GM19452 (cell line): ENCODE measurements at regions not wholly inside any gene's neighbourhood (a gene's known extent, or its start where the extent isn't known, plus 50 kb on each side); places are given as distances from the start of the nearest gene placed in this dataset.
"Not testable (repeated sequence)": the region's sequence is repeated elsewhere in the genome, so short reads cannot be mapped to it uniquely, and the experiment has no call there.

Experiments
- ATAC-seq: cut with Tn5 transposase; IDR thresholded peaks from one replicate; pipeline ENCODE4 v1.9.1; 2021; ENCODE audit not compliant: unreplicated experiment

DNA sequence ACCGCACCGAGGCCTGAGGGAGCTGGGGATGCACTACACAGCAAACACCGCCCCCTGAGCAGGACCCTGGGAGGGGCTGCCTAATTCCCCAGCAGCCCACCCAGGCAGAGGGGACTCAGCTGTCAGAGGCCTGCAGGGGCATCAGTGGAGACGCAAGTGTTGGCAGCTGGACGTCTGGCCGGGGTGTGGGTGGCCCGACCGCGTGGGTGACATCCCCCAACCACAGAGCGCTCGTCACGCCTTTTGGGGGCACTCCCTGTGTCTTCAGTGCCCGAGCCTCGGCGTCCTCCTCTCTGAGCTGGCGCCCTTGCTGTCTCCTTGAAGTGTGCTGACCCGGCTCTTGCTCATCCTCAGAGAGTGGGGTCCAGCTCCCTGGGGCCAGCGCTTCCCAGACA lies 150.2 kb downstream of the BRD1 start:
- no peak for ATAC-seq

DNA sequence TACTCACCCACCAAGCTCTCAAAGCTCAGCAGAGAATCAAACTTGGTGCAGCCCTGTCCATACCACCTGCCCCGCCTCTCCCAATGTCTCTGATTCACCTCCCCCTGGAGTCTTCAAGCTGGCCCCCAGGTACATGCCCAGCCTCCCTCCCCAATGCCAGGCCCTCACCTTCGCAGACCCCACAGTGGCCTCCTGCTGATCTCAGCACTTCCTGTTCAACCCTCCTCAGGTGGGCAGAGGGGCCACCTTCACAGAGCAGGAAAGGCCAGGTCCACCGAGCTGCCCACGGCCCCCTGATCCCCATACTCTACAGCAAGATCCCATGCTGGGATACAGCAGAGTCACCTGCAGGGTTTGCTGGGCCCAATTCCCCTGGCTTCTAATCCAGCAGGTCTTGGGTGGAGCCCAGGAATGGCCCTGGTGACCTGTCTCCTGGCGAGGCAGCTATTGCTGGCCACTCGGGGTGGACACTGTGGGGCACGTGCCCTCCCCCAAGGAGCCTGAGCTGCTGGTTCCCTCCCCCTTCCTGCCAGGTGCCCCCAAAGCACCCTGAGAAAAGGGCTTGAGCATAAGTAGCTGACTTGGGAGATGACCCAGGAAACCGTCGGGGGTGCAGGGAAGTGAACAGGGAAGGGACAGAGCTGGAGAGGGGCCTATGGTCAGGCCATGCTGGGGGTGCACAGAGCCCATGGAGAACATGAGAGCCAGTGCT lies 150.7 kb downstream of the BRD1 start:
- no peak for ATAC-seq

DNA sequence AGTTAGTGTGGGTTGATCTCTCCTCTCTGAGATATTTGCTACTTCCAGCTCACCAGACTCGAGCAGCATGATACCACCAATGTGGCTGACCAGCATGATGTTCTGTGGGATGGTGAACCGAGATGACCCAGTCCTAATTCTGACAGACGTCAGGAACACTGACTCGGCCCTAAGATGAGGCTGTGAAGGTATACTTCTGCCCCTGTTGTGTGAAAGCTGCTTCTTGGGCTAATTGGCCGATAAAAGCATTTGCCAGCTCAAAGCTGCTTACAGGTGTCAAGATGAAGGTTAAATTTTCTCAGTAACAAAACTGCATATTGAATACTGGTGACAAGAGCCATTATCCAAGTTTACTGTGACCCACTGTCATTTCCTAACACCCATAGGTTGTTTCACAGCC lies 151.4 kb downstream of the BRD1 start:
- ATAC-seq: no peak

DNA sequence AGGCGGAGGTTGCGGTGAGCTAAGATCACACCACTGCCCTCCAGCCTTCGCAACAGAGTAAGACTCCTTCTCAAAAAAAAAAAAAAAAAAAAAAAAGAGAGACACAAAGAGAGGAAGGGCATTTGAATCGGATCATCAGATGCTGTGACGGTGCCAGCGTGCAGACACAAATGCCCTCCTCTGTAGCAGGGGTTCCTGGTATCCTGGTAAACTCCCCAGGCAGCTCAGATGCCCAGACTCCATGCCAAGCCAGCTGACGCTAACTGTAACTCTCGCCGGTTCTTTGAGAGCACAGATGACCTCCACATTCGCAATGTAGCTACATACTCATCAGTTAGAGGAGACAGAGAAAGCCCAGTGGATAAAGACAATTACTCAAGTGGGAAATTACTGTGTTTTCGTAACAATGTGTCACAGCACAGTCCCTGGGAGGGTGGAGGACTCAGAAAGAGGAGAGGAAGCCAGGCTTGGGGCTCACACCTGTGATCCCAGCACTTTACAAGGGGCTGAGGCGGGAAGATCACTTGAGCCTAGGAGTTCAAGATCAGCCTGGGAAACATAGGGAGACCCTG lies 153.1 kb downstream of the BRD1 start:
- ATAC-seq: no peak

DNA sequence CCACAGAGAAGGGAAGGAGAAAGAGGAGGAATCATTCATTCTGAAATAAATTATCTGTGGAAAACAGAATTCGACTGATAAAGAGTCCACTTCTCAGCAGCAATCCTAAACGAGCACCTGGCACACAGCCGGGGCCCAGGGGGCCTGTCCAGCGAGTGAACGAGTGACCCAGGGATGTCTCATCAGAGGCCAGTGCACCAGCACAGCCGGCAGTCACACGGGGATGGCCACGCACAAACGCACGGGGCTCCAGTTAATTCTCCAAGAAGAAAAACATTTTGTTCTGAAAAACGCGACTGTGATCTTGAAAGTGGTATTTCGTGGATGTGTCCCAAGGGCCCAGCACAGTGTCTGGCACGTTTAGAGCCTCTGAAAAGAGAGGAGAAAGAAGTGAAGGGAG lies 154.6 kb downstream of the BRD1 start:
- ATAC-seq: no peak

DNA sequence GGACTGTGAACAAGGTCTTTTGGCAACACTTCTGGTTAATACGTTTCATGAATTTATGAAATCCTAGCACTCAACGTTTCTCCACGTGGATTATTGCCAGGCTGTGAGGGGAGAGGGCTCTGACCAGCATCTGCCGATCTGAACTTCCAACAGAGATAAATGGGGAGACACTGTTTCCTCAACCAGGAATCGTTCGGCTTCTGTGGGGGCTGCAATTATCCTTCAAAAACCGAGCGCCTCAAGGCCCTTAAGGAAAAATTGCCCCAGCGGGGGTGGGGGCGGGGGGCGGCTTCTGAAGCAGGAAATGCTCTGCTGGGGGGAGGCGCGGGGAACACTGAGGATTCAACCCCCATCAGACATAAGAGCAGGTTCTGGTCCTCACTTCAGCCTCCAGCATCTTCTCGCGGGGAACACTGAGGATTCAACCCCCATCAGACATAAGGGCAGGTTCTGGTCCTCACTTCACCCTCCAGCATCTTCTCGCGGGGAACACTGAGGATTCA lies 155.6 kb downstream of the BRD1 start:
- ATAC-seq: no peak

DNA sequence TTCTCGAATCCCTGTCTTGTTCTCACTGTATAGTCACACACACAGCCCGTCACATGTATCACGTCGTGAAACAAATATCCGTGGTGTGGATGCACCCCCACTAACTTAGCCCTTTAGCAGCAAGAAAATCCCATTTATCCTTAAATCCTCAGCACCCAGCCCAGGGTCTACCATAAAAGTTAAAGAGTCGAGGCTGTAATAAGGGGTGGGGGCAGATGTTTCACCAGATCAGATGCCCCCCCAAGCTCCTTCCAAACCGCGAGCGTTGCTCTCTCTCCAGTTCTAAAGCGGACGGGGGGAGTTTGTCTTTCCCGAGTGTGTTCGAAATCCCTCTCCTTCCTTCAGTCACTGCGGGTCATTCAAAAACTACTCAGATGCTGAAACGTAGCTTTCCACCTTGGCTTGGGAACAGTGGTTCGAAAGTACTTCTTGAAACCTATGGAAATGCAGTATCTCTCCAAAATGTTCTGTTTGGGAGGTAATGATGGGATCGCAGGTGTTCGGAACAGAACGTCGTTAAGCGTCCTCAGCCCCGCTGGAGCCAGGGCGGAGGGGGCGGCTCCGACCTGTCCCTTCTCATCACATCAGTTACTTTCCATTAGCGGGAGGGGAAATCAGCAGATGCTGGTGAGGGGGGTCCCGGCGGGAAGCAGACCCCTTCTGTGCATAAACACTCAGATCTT lies 156.2 kb downstream of the BRD1 start:
- ATAC-seq: no peak

DNA sequence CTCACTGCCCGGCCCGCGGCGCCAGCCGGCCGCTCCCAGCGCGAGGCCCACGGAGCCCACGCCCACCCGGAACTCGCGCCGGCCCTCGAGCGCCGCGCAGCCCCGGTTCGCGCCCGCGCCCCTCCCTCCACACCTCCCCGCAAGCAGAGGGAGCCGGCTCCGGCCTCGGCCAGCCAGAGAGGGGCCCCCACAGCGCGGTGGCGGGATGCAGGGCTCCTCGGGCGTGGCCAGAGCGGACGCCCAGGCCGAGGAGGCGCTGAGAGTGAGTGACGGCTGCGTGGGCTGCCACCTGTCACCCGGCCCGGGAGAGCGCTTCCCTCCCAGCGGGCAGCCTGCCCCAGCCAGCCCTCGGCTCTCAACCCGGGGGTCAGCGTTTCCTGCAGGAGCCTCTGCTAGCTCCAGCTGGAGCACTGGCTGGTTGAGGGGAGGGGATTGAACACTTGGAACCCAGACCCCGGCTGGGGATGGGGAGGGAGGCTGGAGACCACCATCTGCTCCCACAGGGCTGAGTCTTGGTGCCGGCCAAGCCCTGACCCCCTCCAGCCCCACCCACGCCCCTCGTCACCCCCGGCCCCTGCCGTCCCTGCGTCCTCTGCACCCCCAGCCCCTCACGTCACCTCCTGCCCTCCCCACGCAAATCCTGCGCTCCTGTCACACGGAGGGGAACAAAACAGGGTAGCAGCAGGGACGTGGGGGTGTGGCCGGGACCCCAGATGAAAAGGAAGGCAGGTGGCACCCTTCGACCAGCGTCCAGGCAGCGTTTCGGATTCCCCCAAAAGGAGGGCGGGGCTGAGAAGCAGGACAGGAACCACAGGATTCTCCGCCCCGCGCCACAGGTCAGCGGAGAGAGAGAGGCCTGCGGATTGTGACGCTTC lies 157.0 kb downstream of the BRD1 start:
- no peak for ATAC-seq

DNA sequence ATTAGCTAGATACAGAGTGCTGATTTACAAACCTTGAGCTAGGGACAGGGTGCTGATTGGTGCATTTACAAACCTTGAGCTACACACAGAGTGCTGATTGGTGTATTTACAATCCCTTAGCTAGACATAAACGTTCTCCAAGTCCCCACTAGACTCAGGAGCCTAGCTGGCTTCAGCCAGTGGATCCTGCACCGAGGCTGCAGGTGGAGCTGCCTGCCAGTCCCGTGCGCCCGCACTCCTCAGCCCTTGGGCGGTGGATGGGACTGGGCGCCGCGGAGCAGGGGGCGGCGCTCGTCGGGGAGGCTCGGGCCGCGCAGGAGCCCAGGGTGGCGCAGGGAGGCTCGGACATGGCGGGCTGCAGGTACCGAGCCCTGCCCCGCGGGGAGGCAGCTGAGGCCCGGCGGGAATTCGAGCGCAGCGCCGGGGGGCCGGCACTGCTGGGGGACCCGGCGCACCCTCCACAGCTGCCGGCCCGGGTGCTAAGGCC lies 157.7 kb downstream of the BRD1 start:
- not testable (repeated sequence) for ATAC-seq

DNA sequence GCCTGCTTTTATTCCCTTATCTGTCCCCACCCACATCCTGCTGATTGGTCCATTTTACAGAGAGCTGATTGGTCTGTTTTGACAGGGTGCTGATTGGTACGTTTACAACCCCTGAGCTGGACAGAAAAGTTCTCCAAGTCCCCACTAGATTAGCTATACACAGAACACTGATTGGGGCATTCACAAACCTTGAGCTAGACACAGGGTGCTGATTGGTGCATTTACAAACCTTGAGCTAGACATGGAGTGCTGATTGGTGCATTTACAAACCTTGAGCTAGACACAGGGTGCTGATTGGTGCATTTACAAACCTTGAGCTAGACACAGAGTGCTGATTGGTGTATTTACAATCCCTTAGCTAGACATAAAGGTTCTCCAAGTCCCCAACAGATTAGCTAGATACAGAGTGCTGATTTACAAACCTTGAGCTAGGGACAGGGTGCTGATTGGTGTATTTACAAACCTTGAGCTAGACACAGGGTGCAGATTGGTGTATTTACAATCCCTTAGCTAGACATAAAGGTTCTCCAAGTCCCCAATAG lies 158.2 kb downstream of the BRD1 start:
- not testable (repeated sequence) for ATAC-seq

DNA sequence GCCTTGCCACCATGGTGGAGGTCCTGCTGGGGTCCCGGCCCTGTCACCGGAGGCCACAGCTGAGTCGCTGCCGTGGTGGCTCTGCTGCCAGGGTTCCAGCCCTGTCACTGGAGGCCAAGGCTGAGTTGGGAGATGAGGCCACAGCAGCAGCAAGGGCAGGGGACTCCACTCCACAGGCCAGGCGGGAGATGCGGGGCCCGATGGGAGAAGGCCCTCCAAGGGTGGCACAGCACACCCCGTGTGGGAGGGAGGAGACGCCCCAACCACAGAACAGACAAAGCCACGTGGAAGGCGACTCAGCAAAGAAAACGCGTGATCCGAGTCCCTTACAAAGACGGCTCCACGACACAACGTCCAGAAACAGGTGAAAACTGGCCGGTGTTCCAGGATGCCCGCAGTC lies 159.3 kb downstream of the BRD1 start:
- no peak for ATAC-seq

DNA sequence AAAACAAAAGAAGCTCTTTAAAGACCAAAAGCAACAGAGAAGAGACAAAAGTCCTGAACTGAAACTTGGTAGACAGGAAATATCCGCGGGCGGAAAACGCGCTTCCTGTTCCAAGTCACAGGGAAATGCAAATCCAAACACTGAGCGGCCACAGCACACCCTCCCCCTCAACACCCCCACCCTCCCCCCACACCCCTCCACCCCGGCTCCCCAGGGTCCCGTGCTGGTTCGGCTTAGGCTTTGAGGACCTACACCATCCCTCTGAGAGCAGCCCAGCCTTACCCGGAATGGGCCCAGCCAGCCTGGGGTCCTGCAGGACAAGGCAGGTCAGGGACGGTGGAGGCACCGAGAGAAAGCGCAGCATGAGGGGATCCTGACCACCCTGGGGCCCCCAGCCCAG lies 160.4 kb downstream of the BRD1 start:
- no peak for ATAC-seq

DNA sequence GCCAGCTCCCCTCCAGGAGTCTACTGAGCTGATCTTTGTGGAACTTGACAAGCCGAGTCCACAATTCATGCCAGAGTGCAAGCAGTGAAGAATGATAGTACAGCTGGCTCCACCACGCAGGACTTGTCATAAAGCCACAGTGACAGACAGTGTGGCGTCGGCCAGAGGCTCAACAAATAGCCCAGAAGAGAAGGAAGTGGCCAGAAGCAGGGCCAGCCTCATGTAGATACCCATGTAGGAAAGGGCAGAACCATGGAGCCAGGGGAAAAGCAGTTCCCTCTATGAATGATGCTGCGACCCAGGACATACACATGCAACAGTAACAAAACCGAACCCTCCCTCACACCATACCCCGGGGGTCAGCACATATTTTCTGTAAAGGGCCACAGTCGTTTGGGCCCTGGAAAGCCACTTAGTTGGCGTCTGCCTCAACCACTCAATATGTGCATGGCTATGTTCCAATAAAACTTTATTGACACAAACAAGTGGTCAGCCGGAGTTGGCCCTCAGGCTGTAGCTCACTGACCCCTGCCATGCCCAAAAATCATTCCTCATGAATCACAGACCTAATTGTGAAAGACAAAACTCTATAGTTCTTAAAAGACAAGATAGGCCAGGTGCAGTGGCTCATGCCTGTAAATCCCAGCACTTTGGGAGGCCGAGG lies 161.4 kb downstream of the BRD1 start:
- no peak for ATAC-seq

DNA sequence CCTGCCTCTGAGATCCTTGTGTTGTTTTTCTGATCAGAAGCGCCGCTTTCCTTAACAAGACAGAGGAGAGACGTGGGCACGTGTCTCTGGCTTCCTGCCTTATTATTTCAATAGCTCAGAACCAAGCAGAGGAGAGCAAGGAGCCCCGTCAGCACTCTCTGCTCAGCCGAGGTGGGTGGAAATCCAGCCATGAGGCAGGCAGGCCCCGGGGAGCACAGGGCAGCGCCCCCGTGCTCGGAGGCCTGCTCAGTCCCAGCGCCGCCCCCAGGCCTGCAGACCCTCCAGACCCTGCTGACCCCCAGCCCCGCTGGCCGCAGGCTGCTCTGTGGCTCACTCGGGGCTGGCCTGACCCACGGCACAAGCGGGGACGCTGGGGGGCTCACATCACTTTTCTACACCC lies 162.8 kb downstream of the BRD1 start:
- no peak for ATAC-seq

DNA sequence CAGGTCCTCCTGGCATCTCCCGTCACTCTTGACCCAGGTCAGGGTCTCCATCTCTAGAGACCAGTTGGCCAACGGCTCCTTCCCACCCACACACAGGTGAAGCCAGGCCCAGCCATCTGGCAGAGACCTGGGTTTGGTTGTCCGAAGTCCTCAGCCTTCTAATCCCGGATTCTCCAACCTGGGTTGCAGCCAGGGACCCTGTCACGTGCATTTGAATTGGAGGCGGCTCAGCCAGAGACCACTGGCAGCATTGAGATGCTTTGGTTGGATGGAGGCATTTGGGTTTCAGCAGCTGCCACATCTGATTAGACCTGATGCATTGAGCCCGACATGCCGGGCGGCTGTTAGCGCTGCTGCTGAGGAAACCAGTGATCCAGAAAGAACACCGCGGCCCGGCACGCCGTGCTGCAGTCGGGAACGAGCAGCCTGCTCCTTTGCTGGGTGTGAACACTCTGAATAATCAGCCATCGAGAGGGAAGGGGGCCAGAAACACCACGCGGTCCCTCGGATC lies 163.2 kb downstream of the BRD1 start:
- ATAC-seq: no peak

DNA sequence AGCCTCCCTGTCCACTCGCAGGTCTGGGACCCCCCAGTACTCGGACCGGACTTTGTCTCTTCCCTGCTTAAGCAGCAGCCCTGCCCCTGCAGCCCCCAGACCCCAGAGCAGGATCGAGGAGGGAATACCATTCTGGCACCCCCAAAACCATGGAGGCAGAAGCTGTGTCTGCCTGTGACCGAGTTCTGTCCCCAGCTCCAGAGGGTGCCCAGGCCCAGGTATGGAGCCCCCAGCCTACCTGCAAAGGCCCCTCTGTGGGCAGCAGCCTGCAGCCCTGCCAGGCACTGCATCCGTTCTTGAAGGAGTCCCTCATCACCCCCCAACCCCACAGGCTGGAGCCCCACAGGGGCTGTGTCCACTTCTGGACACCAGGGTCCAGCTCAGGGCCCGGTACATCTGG lies 163.8 kb downstream of the BRD1 start:
- no peak for ATAC-seq

DNA sequence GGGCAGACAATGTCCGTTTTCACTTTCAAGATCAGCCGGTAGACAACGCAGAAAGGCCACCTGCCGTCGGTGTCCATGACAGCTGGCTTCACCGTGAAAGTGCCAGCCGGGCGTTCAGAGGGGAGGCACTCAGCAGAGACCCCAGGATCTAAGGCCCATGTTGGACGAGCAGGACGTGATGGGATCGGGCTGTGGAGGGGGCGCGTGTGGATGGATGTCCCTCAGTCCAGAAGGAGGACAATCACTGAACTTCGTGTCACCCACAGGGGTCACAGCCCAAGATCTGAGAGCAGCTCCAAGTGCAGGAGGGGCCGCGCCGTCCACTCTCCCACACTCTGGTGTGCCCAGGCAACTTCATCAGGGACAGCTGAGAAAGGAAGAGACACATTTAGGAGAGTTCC lies 164.4 kb downstream of the BRD1 start:
- no peak for ATAC-seq

DNA sequence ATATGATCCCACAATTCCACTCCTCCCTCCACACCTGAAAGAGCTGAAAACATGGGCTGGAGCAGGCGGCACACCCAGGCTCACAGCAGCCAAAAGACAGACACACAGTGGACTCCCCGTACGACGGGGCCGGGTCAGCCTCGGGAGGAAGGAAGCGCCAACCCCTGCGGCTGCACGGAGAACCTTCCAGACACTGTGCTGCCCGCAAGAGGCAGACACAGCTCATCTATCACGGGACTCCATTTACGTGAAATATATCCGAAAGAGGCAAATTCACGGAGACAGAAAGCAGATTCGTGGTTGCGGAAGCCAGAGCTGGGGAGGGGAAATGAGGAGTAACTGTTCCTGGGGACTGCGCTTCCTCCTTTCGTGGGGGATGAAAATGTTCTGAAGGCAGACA lies 165.0 kb downstream of the BRD1 start:
- no peak for ATAC-seq

DNA sequence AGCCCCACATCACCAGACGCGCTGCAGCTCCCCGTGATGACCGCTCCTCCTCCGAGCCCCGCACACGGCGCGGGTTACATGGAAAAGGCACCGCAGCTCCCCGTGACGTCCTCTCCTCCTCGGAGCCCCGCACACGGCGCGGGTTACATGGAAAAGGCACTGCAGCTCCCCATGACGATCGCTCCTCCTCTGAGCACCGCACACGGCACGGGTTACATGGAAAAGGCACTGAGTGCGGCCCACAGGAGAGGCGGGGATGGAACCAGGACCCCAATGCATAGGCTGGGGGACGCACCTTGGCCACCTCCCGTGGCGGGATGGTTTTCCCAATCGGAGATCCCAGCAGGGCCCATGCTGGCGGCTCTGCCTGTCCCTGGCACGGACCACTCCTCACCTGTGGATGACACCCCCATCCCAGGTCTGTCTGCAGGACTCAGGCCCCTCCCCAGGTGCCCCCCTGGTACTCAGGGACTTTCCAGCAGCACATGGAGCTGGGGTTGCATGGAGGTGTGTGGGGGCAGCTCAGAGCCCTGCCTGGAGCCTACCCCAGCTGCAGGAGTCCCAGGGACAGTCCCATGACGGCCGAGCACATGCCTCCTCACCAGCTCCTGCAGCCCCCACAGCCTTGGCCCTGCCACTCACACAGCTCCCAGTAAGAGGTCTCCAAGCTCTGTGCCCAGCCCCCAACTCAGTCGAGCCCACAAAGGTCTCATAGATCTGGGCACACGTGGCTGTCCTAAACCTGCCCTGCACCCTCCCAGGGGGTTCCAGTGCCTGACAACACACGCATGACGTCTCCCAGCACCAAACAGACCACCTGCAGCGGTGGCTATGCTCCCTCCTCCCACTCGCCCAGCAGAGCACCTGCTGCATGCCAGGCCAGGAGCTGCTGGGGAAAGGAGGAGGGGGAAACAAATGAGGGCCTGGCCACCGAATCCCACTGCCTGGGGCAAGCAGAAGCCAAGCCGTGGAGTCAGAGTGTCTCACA lies 166.6 kb downstream of the BRD1 start:
- ATAC-seq: no peak
